OCI-LY7 (cell line): ENCODE measurements at regions not wholly inside any gene's neighbourhood (a gene's known extent, or its start where the extent isn't known, plus 50 kb on each side); places are given as distances from the start of the nearest gene placed in this dataset.

ENCODE experiments used
- BruUV-seq: library from RNA; stranded (reverse); fragments of 400-500 nt; replicated peaks from 2 replicates; lab custom pipeline; 2021; lab: Mats Ljungman, UMichigan
- CTCF ChIA-PET: fragments of 300-600 bp; sonication (Branson Sonifier 250); formaldehyde crosslinking; loops from one replicate; lab custom pipeline; 2022; ENCODE audit warnings: antibody characterized with exemption; ENCODE audit not compliant: unreplicated experiment; lab: Charles Lee
- POLR2A ChIA-PET: fragments of 300-600 bp; sonication (Branson Sonifier 250); formaldehyde crosslinking; loops from one replicate; lab custom pipeline; 2022; ENCODE audit warnings: antibody characterized with exemption; lab: Charles Lee
- DNase-seq: peaks from one replicate; pipeline ENCODE4 v3.0.0-alpha.2; 2015; ENCODE audit warnings: low spot score
- H2AFZ ChIP-seq: fragments of 200-600 bp; sonication (generic), shearing (Covaris generic); 2 replicates; pipeline ENCODE4 v1.6.1; 2014; ENCODE audit warnings: mild to moderate bottlenecking, antibody characterized with exemption, low read length, moderate library complexity
- H3K27ac ChIP-seq: fragments of 200-600 bp; sonication (generic); 2 replicates; pipeline ENCODE4 v1.5.1; 2014; ENCODE audit warnings: mixed run types, low read depth, mild to moderate bottlenecking, moderate library complexity, low read length, inconsistent platforms; ENCODE audit not compliant: poor library complexity, severe bottlenecking
- H3K36me3 ChIP-seq: fragments of 200-600 bp; sonication (generic); 2 replicates; pipeline ENCODE4 v1.6.1; 2014; ENCODE audit warnings: mild to moderate bottlenecking, antibody characterized with exemption, low read length, moderate library complexity, mixed read lengths; ENCODE audit not compliant: insufficient read depth
- H3K4me1 ChIP-seq: fragments of 200-600 bp; sonication (generic); 2 replicates; pipeline ENCODE4 v1.5.1; 2014; ENCODE audit warnings: mild to moderate bottlenecking, low read length; ENCODE audit not compliant: insufficient read depth, poor library complexity, severe bottlenecking
- H3K4me2 ChIP-seq: fragments of 200-600 bp; sonication (generic); 2 replicates; pipeline ENCODE4 v1.6.1; 2014; ENCODE audit warnings: mild to moderate bottlenecking, low read length
- H3K4me3 ChIP-seq: fragments of 200-600 bp; sonication (generic); 2 replicates; pipeline ENCODE4 v1.5.1; 2014; ENCODE audit warnings: mild to moderate bottlenecking, low read depth, low read length; ENCODE audit not compliant: poor library complexity, severe bottlenecking
- H3K79me2 ChIP-seq: fragments of 200-600 bp; sonication (generic); 2 replicates; pipeline ENCODE4 v1.6.1; 2016; ENCODE audit warnings: low read depth, mild to moderate bottlenecking, low read length, moderate library complexity, mixed read lengths; ENCODE audit not compliant: insufficient read depth
- H3K9me2 ChIP-seq: fragments of 200-600 bp; sonication (generic); 2 replicates; pipeline ENCODE4 v1.6.1; 2016; ENCODE audit warnings: mild to moderate bottlenecking, low read length, mixed read lengths; ENCODE audit not compliant: insufficient read depth
- H3K9me3 ChIP-seq: fragments of 200-600 bp; sonication (generic); 2 replicates; pipeline ENCODE4 v1.6.1; 2014; ENCODE audit warnings: mild to moderate bottlenecking, mixed run types, low read length, mixed read lengths
- H4K20me1 ChIP-seq: fragments of 200-600 bp; sonication (generic); 2 replicates; pipeline ENCODE4 v1.6.1; 2014; ENCODE audit warnings: mild to moderate bottlenecking, antibody characterized with exemption, low read length, moderate library complexity, mixed read lengths; ENCODE audit not compliant: insufficient read depth
- CTCF ChIP-seq: fragments of 200-600 bp; sonication (generic); conservative IDR thresholded peaks from 2 replicates; pipeline ENCODE4 v1.5.1; 2014; ENCODE audit warnings: mild to moderate bottlenecking, antibody characterized with exemption, low read length, moderate library complexity, mixed read lengths
- EZH2phosphoT487 ChIP-seq: fragments of 200-600 bp; sonication (generic); IDR thresholded peaks from 2 replicates; pipeline ENCODE4 v1.6.1; 2018; ENCODE audit warnings: low read depth, borderline replicate concordance, mild to moderate bottlenecking, mixed run types, antibody characterized with exemption, low read length, moderate library complexity, mixed read lengths
- intact Hi-C: fragments of 100-400 bp; cut with micrococcal nuclease; formaldehyde crosslinking; loops from one replicate; pipeline ENCODE4 v1.10.0; 2022; ENCODE audit not compliant: unreplicated experiment

- TF ChIP-seq EZH2phosphoT487 (no peak), CTCF (no peak)
- H3K9me3 ChIP-seq, result no peaks in the 10 kb centered on the region
- H3K36me3 ChIP-seq, result no peaks in the 10 kb centered on the region
- no peaks in the 10 kb centered on the region for H4K20me1 ChIP-seq
- no peaks in the 10 kb centered on the region for H3K79me2 ChIP-seq
- intact Hi-C loops, result no loop called here
- ChIA-PET CTCF (no interaction called here), POLR2A (no interaction called here)
- no peak overlapping the region for H2AFZ ChIP-seq
- no peaks in the 10 kb centered on the region for H3K9me2 ChIP-seq
- DNase-seq, result peak; percentile 21
- no peaks in the 10 kb centered on the region for H3K4me1 ChIP-seq
- no TSS peak for BruUV-seq
- H3K4me3 ChIP-seq, result no peak overlapping the region
- H3K27ac ChIP-seq, result no peak overlapping the region
- no peak overlapping the region; the same call in 1 of the 2 replicates for H3K4me2 ChIP-seq
Observed at GRCh38 chr11:15412054-15412453, 297.3 kb downstream of the INSC start.

- H3K79me2 ChIP-seq, result no peaks in the 10 kb centered on the region
- H4K20me1 ChIP-seq, result no peaks in the 10 kb centered on the region
- no peak for DNase-seq
- no peak overlapping the region for H3K4me2 ChIP-seq
- POLR2A ChIA-PET, result interaction anchor here (0.6 kb wide), 1 partner anchor 405 kb away, joined by 6 read pairs; no protein-coding TSS in a partner anchor
- no peak overlapping the region for H3K27ac ChIP-seq
- H3K4me1 ChIP-seq, result no peaks in the 10 kb centered on the region
- no peaks in the 10 kb centered on the region for H3K9me2 ChIP-seq
- H2AFZ ChIP-seq, result no peak overlapping the region
- H3K9me3 ChIP-seq, result no peaks in the 10 kb centered on the region
- no peaks in the 10 kb centered on the region for H3K36me3 ChIP-seq
- BruUV-seq, result no TSS peak
- intact Hi-C loops, result no loop called here
- no peak overlapping the region for H3K4me3 ChIP-seq
- TF ChIP-seq CTCF (no peak), EZH2phosphoT487 (no peak)
- CTCF ChIA-PET, result no interaction called here
Observed at GRCh38 chr11:15418921-15419320, 304.2 kb downstream of the INSC start.

- Histone ChIP-seq H4K20me1 (no peaks in the 10 kb centered on the region), H3K4me3 (no peak overlapping the region), H3K9me3 (no peaks in the 10 kb centered on the region), H2AFZ (no peak overlapping the region), H3K36me3 (no peaks in the 10 kb centered on the region), H3K4me1 (no peaks in the 10 kb centered on the region), H3K79me2 (no peaks in the 10 kb centered on the region), H3K27ac (no peak overlapping the region), H3K4me2 (no peak overlapping the region), H3K9me2 (no peaks in the 10 kb centered on the region)
- no peak for DNase-seq
- intact Hi-C loops, result no loop called here
- POLR2A ChIA-PET, result no interaction called here
- no TSS peak for BruUV-seq
- CTCF ChIA-PET, result no interaction called here
- TF ChIP-seq CTCF (no peak), EZH2phosphoT487 (no peak)
Observed at GRCh38 chr11:15419696-15420095, 305.0 kb downstream of the INSC start.
